ENCODE measurements at regions not wholly inside any gene's neighbourhood (a gene's known extent, or its start where the extent isn't known, plus 50 kb on each side); places are given as distances from the start of the nearest gene placed in this dataset.

DNA sequence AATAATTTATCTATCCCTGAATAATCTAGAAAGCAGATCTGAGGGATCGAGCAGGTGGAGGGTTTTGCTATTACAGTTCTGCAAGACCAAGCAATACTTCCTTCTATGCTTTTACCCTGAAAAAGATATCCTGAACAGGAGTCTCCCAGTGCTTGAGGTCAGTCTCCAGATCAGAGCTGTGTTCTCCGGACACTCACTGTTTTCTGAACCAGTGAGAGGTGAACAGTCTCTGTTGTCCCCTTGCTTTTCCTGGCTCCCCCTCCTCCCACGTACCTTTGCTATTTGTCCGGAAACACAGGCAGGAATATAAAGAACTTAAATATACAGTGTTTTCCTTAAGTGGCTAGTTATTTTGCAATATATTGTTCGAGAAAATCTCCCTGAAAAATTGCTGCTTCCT lies 116.6 kb downstream of the ATXN3L start (continued):
- TF ChIP-seq, protein P1, sequence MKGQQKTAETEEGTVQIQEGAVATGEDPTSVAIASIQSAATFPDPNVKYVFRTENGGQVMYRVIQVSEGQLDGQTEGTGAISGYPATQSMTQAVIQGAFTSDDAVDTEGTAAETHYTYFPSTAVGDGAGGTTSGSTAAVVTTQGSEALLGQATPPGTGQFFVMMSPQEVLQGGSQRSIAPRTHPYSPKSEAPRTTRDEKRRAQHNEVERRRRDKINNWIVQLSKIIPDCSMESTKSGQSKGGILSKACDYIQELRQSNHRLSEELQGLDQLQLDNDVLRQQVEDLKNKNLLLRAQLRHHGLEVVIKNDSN (CRISPR knock-in tag; IDR thresholded peaks at IDR 0.05): no peak
- TF ChIP-seq CBFB (CRISPR knock-in tag; IDR thresholded peaks at IDR 0.05; ENCODE audit: low read depth) (no peak), PRRX2 (CRISPR knock-in tag; IDR thresholded peaks at IDR 0.05) (no peak), ZNF396 (CRISPR knock-in tag; IDR thresholded peaks at IDR 0.05; ENCODE audit: borderline replicate concordance) (no peak), ATF3 (CRISPR knock-in tag; conservative IDR thresholded peaks at IDR 0.05) (no peak), ZNF671 (CRISPR knock-in tag; IDR thresholded peaks at IDR 0.05) (no peak), ELF4 (CRISPR knock-in tag; IDR thresholded peaks at IDR 0.05; ENCODE audit: low read depth) (no peak), FOXP1 (CRISPR knock-in tag; IDR thresholded peaks at IDR 0.05; ENCODE audit: borderline replicate concordance) (no peak), TCF7 (CRISPR knock-in tag; IDR thresholded peaks at IDR 0.05; ENCODE audit: low read depth) (no peak)

GRCh38 chrX:13201605-13202219 lies 118.1 kb downstream of the ATXN3L start:
- Mint-ChIP-seq H3K4me3 (peak overlapping the region; percentile 30; the same call in 1 of the 2 replicates), H3K27me3 (ENCODE audit: low read depth) (no peaks in the 10 kb centered on the region), H3K9me3 (0 out of 2 replicates have a peak, but pooled peaks cover 4% of the 10 kb centered on the region), H3K4me1 (peaks cover 61% of the 10 kb centered on the region), H3K27ac (peak overlapping the region; percentile 99), H3K36me3 (no peaks in the 10 kb centered on the region)
- ChIA-PET POLR2A (interaction anchor here (1.0 to 1.2 kb wide), 3 partner anchors 223 to 255 kb away, joined by 3 to 7 read pairs (median 3); partner anchors contain the start of gene TMSB4X), CTCF (no interaction called here)
- ATAC-seq (peak; percentile 68), DNase-seq (ENCODE audit: low spot score) (peak; percentile 69)
- TF ChIP-seq SP1 (CRISPR knock-in tag; conservative IDR thresholded peaks at IDR 0.05) (peak; percentile 32; the same call in 1 of the 2 replicates), ESRRA (CRISPR knock-in tag; IDR thresholded peaks at IDR 0.05; ENCODE audit: borderline replicate concordance) (no peak), SMAD3 (CRISPR knock-in tag; IDR thresholded peaks at IDR 0.05; ENCODE audit: borderline replicate concordance) (no peak), ATF6 (CRISPR knock-in tag; IDR thresholded peaks at IDR 0.05) (no peak)
- TF ChIP-seq, protein P2, sequence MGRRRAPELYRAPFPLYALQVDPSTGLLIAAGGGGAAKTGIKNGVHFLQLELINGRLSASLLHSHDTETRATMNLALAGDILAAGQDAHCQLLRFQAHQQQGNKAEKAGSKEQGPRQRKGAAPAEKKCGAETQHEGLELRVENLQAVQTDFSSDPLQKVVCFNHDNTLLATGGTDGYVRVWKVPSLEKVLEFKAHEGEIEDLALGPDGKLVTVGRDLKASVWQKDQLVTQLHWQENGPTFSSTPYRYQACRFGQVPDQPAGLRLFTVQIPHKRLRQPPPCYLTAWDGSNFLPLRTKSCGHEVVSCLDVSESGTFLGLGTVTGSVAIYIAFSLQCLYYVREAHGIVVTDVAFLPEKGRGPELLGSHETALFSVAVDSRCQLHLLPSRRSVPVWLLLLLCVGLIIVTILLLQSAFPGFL (CRISPR knock-in tag; IDR thresholded peaks at IDR 0.05; ENCODE audit: borderline replicate concordance): no peak

- ChIA-PET POLR2A (no interaction called here), CTCF (no interaction called here)
- Mint-ChIP-seq H3K27ac (peak overlapping the region; percentile 99), H3K27me3 (ENCODE audit: low read depth) (no peaks in the 10 kb centered on the region), H3K36me3 (no peaks in the 10 kb centered on the region), H3K4me1 (peaks cover 59% of the 10 kb centered on the region), H3K4me3 (no peak overlapping the region; the same call in 1 of the 2 replicates), H3K9me3 (0 out of 2 replicates have a peak, but pooled peaks cover 4% of the 10 kb centered on the region)
- no peak for TF ChIP-seq FOXP4 (CRISPR knock-in tag; IDR thresholded peaks at IDR 0.05)
- no peak for TF ChIP-seq JUN (CRISPR knock-in tag; IDR thresholded peaks at IDR 0.05)
- no peak for TF ChIP-seq MXD4 (CRISPR knock-in tag; IDR thresholded peaks at IDR 0.05; ENCODE audit: borderline replicate concordance)
- TF ChIP-seq ZMAT4 (CRISPR knock-in tag; IDR thresholded peaks at IDR 0.05): no peak
- no peak for TF ChIP-seq AR (CRISPR knock-in tag; IDR thresholded peaks at IDR 0.05)
- DNase-seq (ENCODE audit: low spot score): no peak
- no peak for ATAC-seq
These were observed 119.5 kb downstream of the ATXN3L start for GRCh38 chrX:13200398-13200797.

Measured in WTC11 (cell line).